Right lobe of liver (tissue), 6 donors: ENCODE measurements at regions not wholly inside any gene's neighbourhood (a gene's known extent, or its start where the extent isn't known, plus 50 kb on each side); places are given as distances from the start of the nearest gene placed in this dataset.

Experiments
- ATAC-seq, 4 donors: fragments of 200-7000 bp; cut with Tn5 transposase; one replicate each; pipeline ENCODE4 v1.9.1; 2020; ENCODE audit warnings: mild to moderate bottlenecking in 4 of 4, moderate library complexity in 4 of 4
- DNase-seq, 3 donors: peaks; one replicate each; pipeline ENCODE4 v3.0.0-alpha.2; 2020
- H3K27ac ChIP-seq, 3 donors: fragments of 200-600 bp; one replicate each; pipeline ENCODE4 v1.8.0; 2022
- H3K27me3 ChIP-seq, 2 donors: fragments of 200-600 bp; one replicate each; pipeline ENCODE4 v1.8.0; 2022
- H3K36me3 ChIP-seq, 4 donors: fragments of 200-600 bp; sonication (generic) in 1 of 4; one replicate each; pipeline versions ENCODE4 v1.5.1 to v1.8.0; 2017 to 2022; ENCODE audit warnings: control low read depth in 1 of 4
- H3K4me1 ChIP-seq, 4 donors: fragments of 200-600 bp; sonication (generic) in 1 of 4; one replicate each; pipeline versions ENCODE4 v1.5.1 to v1.8.0; 2017 to 2022; ENCODE audit warnings: control low read depth in 1 of 4
- H3K4me3 ChIP-seq, 3 donors: fragments of 200-600 bp; one replicate each; pipeline ENCODE4 v1.8.0; 2022
- H3K9me3 ChIP-seq, 4 donors: fragments of 200-600 bp; sonication (generic) in 1 of 4; one replicate each; pipeline versions ENCODE4 v1.5.1 to v1.8.0; 2017 to 2022; ENCODE audit warnings: control low read depth in 1 of 4
- POLR2A ChIP-seq: fragments of 450-650 bp; IDR thresholded peaks from one replicate; pipeline ENCODE4 v1.6.1; 2017; ENCODE audit warnings: antibody characterized with exemption, mild to moderate bottlenecking
- WGBS: methylation state at CpG from one replicate; pipeline ENCODE4 v1.1.6; 2018; ENCODE audit warnings: low coverage, low lambda C conversion rate; ENCODE audit not compliant: insufficient coverage; ENCODE audit errors: missing lambda C conversion rate; 5-methylcytosine and 5-hydroxymethylcytosine counted together
- intact Hi-C, 2 donors: fragments of 100-400 bp; cut with DNase I; formaldehyde crosslinking; loops; one replicate each; pipeline versions ENCODE4 v1.11.2 to v1.14.1; 2022
- TF ChIP-seq, protein P1 (sequence below), 4 donors: fragments of 200-600 bp in 3 of 4; fragments of 450-650 bp in 1 of 4; IDR thresholded peaks; one replicate each; pipeline versions ENCODE4 v1.5.1 to v1.8.0; 2016 to 2022; ENCODE audit warnings: antibody characterized with exemption in 4 of 4, mild to moderate bottlenecking in 2 of 4
- donor health status: DM: no; HTN: yes; CAD: no.
- donor health status: DM: no; HTN: no; CAD: no.
- donor health status: DM: no; HTN: no; CAD: no.
- donor health status: DM: no; HTN: yes; CAD: no.
- donor health status: DM: no; HTN: yes; CAD: no.

GRCh38 chr4:117898496-117898895 lies 135.8 kb upstream of the NDST3 start:
- ATAC-seq (no peak), DNase-seq (no peak)
- TF ChIP-seq, protein P1, sequence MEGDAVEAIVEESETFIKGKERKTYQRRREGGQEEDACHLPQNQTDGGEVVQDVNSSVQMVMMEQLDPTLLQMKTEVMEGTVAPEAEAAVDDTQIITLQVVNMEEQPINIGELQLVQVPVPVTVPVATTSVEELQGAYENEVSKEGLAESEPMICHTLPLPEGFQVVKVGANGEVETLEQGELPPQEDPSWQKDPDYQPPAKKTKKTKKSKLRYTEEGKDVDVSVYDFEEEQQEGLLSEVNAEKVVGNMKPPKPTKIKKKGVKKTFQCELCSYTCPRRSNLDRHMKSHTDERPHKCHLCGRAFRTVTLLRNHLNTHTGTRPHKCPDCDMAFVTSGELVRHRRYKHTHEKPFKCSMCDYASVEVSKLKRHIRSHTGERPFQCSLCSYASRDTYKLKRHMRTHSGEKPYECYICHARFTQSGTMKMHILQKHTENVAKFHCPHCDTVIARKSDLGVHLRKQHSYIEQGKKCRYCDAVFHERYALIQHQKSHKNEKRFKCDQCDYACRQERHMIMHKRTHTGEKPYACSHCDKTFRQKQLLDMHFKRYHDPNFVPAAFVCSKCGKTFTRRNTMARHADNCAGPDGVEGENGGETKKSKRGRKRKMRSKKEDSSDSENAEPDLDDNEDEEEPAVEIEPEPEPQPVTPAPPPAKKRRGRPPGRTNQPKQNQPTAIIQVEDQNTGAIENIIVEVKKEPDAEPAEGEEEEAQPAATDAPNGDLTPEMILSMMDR (IDR thresholded peaks at IDR 0.05), result no peak
- no peak for TF ChIP-seq POLR2A
- intact Hi-C loops, result no loop called here
- Histone ChIP-seq H3K27me3 (no peaks in the 10 kb centered on the region), H3K4me1 (no peaks in the 10 kb centered on the region), H3K9me3 (no peaks in the 10 kb centered on the region), H3K36me3 (no peaks in the 10 kb centered on the region), H3K4me3 (no peak overlapping the region), H3K27ac (no peak overlapping the region)

DNA sequence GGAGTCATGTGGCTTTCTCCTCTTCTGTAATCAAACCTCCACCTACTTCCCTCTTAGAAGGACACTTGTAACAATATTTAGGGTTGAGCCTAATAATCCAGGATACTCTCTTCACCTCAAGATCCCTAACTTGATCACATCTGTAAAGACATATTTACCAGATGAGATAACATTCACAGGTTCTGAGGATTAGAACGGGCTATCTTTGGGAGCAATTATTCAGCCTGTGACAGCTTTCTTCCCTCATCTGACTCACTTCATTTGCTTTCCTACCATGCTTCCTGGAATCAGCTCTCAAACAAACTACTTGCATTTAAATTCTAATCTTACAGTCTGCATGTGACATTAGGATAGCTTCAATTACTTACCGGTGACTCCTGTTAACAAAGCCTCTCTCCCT lies 133.5 kb upstream of the NDST3 start:
- DNase-seq (no peak), ATAC-seq (no peak)
- TF ChIP-seq, protein P1 (IDR thresholded peaks at IDR 0.05), result no peak
- no peak for TF ChIP-seq POLR2A
- Histone ChIP-seq H3K27me3 (no peaks in the 10 kb centered on the region), H3K4me3 (no peak overlapping the region), H3K36me3 (no peaks in the 10 kb centered on the region), H3K27ac (no peak overlapping the region), H3K9me3 (no peaks in the 10 kb centered on the region), H3K4me1 (no peaks in the 10 kb centered on the region)
- intact Hi-C loops, result no loop called here
- 20% methylated on average over 2 of the region's 2 CpGs for WGBS

- H3K9me3 ChIP-seq, result no peaks in the 10 kb centered on the region
- ATAC-seq (no peak), DNase-seq (no peak)
- intact Hi-C loops, result no loop called here
- H3K4me3 ChIP-seq, result no peak overlapping the region
- H3K27me3 ChIP-seq, result no peaks in the 10 kb centered on the region
- WGBS, result 58% methylated on average over 1 of the region's 1 CpG
- TF ChIP-seq, protein P1 (IDR thresholded peaks at IDR 0.05), result no peak
- no peak for TF ChIP-seq POLR2A
- H3K4me1 ChIP-seq, result no peaks in the 10 kb centered on the region
- H3K27ac ChIP-seq, result no peak overlapping the region
- no peaks in the 10 kb centered on the region for H3K36me3 ChIP-seq
Measured at GRCh38 chr4:117907646-117908045, 126.6 kb upstream of the NDST3 start.

GRCh38 chr4:117908306-117909207 lies 125.7 kb upstream of the NDST3 start:
- ATAC-seq, result no peak
- no peak overlapping the region for H3K27ac ChIP-seq
- no peak overlapping the region for H3K4me3 ChIP-seq
- H3K4me1 ChIP-seq, result no peaks in the 10 kb centered on the region
- 34% methylated on average over 5 of the region's 5 CpGs for WGBS
- no peaks in the 10 kb centered on the region for H3K27me3 ChIP-seq
- DNase-seq, result no peak
- intact Hi-C loops, result no loop called here
- H3K9me3 ChIP-seq, result no peaks in the 10 kb centered on the region
- no peak for TF ChIP-seq POLR2A
- TF ChIP-seq, protein P1 (IDR thresholded peaks at IDR 0.05), result no peak
- no peaks in the 10 kb centered on the region for H3K36me3 ChIP-seq
